ENCODE measurements at regions not wholly inside any gene's neighbourhood (a gene's known extent, or its start where the extent isn't known, plus 50 kb on each side); places are given as distances from the start of the nearest gene placed in this dataset.

GRCh38 chr11:23564370-23564769 lies 704.1 kb upstream of the CCDC179 start:
- TF ChIP-seq, protein P1, sequence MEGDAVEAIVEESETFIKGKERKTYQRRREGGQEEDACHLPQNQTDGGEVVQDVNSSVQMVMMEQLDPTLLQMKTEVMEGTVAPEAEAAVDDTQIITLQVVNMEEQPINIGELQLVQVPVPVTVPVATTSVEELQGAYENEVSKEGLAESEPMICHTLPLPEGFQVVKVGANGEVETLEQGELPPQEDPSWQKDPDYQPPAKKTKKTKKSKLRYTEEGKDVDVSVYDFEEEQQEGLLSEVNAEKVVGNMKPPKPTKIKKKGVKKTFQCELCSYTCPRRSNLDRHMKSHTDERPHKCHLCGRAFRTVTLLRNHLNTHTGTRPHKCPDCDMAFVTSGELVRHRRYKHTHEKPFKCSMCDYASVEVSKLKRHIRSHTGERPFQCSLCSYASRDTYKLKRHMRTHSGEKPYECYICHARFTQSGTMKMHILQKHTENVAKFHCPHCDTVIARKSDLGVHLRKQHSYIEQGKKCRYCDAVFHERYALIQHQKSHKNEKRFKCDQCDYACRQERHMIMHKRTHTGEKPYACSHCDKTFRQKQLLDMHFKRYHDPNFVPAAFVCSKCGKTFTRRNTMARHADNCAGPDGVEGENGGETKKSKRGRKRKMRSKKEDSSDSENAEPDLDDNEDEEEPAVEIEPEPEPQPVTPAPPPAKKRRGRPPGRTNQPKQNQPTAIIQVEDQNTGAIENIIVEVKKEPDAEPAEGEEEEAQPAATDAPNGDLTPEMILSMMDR (IDR thresholded peaks at IDR 0.05; ENCODE audit: control insufficient read depth, insufficient read depth, low read depth, low read length, missing control alignments), result no peak
- no peak for DNase-seq (ENCODE audit: low read depth)

GRCh38 chr11:23569134-23569533 lies 708.9 kb upstream of the CCDC179 start:
- no peak for DNase-seq (ENCODE audit: low read depth)
- TF ChIP-seq, protein P1 (IDR thresholded peaks at IDR 0.05; ENCODE audit: control insufficient read depth, insufficient read depth, low read depth, low read length, missing control alignments), result no peak
- no peak overlapping the region for H3K4me3 ChIP-seq (ENCODE audit: control insufficient read depth, low read depth, low read length)

More at GRCh38 chr11:23564370-23564769, 704.1 kb upstream of the CCDC179 start:
- no peak overlapping the region for H3K4me3 ChIP-seq (ENCODE audit: control insufficient read depth, low read depth, low read length)

DNA sequence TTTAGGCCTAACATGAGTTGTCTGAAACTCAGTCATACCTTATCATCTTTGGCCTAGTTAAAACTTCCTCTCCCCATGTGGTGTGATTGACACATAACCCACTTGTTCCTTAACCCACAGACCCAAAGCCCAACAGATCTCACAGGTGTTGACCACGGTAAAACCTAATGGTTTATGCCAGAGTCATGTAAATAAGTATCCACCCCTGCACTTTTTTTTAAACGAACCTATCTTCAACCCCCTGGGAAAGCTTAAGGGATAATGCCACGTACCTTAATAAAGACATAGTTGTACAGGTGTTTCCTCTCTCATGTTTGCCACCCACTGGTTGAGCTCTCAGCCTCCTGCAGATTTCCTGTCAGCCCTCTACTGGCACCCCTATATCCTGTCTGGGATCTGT lies 709.3 kb upstream of the CCDC179 start:
- no peak overlapping the region for H3K4me3 ChIP-seq (ENCODE audit: control insufficient read depth, low read depth, low read length)
- TF ChIP-seq, protein P1 (IDR thresholded peaks at IDR 0.05; ENCODE audit: control insufficient read depth, insufficient read depth, low read depth, low read length, missing control alignments), result no peak
- DNase-seq (ENCODE audit: low read depth), result no peak

GRCh38 chr11:23570828-23571227 lies 710.6 kb upstream of the CCDC179 start:
- H3K4me3 ChIP-seq (ENCODE audit: control insufficient read depth, low read depth, low read length), result no peak overlapping the region
- TF ChIP-seq, protein P1 (IDR thresholded peaks at IDR 0.05; ENCODE audit: control insufficient read depth, insufficient read depth, low read depth, low read length, missing control alignments), result no peak
- DNase-seq (ENCODE audit: low read depth), result peak; percentile 1

GRCh38 chr11:23573429-23573828 lies 713.2 kb upstream of the CCDC179 start:
- no peak overlapping the region for H3K4me3 ChIP-seq (ENCODE audit: control insufficient read depth, low read depth, low read length)
- TF ChIP-seq, protein P1 (IDR thresholded peaks at IDR 0.05; ENCODE audit: control insufficient read depth, insufficient read depth, low read depth, low read length, missing control alignments), result no peak
- no peak for DNase-seq (ENCODE audit: low read depth)

GRCh38 chr11:23574149-23574548 lies 713.9 kb upstream of the CCDC179 start:
- TF ChIP-seq, protein P1 (IDR thresholded peaks at IDR 0.05; ENCODE audit: control insufficient read depth, insufficient read depth, low read depth, low read length, missing control alignments), result no peak
- H3K4me3 ChIP-seq (ENCODE audit: control insufficient read depth, low read depth, low read length), result no peak overlapping the region
- no peak for DNase-seq (ENCODE audit: low read depth)

GRCh38 chr11:23577296-23577695 lies 717.0 kb upstream of the CCDC179 start:
- no peak overlapping the region for H3K4me3 ChIP-seq (ENCODE audit: control insufficient read depth, low read depth, low read length)
- TF ChIP-seq, protein P1 (IDR thresholded peaks at IDR 0.05; ENCODE audit: control insufficient read depth, insufficient read depth, low read depth, low read length, missing control alignments), result no peak
- DNase-seq (ENCODE audit: low read depth), result no peak

Measured in AG09309 (cell line).